ENCODE measurements at regions not wholly inside any gene's neighbourhood (a gene's known extent, or its start where the extent isn't known, plus 50 kb on each side); places are given as distances from the start of the nearest gene placed in this dataset.

DNA sequence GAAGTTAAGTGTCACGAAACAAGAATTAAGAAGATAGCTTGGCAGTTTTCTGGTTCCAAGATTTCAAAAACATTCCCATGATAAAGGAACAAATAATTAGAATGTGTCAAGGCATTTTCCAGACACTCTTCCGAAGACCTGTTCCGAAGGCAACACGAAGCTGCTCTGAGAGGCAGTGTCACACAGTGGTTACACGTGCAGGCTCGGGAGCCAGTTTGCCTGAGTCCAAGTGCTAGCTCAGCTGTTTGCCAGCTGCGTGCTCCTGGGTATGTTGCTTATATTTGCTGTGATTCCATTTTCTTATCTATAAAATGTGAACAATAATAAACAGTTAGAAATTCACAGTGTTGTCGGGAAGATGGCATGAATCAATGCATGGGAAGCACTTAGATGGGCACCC, 217.9 kb upstream of the GRIP1 start:
- no peak overlapping the region for H3K23ac ChIP-seq (ENCODE audit: insufficient read length, low read depth, low read length)
- H3K56ac ChIP-seq (ENCODE audit: insufficient read length, low read depth, low read length), result no peak overlapping the region
- H3K9ac ChIP-seq (ENCODE audit: extremely low read depth, insufficient read length, low read length), result no peak overlapping the region
- peaks cover 4% of the 10 kb centered on the region; the same call in 1 of the 2 replicates for H3K4me1 ChIP-seq (ENCODE audit: insufficient read depth, low read length)
- no peak overlapping the region for H2BK20ac ChIP-seq (ENCODE audit: low read depth, low read length, poor library complexity, severe bottlenecking)
- TF ChIP-seq, protein P1, sequence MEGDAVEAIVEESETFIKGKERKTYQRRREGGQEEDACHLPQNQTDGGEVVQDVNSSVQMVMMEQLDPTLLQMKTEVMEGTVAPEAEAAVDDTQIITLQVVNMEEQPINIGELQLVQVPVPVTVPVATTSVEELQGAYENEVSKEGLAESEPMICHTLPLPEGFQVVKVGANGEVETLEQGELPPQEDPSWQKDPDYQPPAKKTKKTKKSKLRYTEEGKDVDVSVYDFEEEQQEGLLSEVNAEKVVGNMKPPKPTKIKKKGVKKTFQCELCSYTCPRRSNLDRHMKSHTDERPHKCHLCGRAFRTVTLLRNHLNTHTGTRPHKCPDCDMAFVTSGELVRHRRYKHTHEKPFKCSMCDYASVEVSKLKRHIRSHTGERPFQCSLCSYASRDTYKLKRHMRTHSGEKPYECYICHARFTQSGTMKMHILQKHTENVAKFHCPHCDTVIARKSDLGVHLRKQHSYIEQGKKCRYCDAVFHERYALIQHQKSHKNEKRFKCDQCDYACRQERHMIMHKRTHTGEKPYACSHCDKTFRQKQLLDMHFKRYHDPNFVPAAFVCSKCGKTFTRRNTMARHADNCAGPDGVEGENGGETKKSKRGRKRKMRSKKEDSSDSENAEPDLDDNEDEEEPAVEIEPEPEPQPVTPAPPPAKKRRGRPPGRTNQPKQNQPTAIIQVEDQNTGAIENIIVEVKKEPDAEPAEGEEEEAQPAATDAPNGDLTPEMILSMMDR (conservative IDR thresholded peaks at IDR 0.05), result no peak
- no peak overlapping the region for H3K14ac ChIP-seq (ENCODE audit: insufficient read depth, low read length)
- H2BK12ac ChIP-seq (ENCODE audit: insufficient read length, low read depth, low read length), result no peak overlapping the region
- H3K4ac ChIP-seq (ENCODE audit: low read depth, low read length), result no peak overlapping the region
- H2BK5ac ChIP-seq (ENCODE audit: insufficient read length, low read length), result no peak overlapping the region
- H3K4me3 Mint-ChIP-seq, result no peak overlapping the region
- no peak overlapping the region for H2AFZ ChIP-seq (ENCODE audit: low read length)
- H4K5ac ChIP-seq (ENCODE audit: insufficient read length, low read depth, low read length), result no peak overlapping the region
- H2BK120ac ChIP-seq (ENCODE audit: low read depth, low read length, poor library complexity, severe bottlenecking), result no peak overlapping the region
- H2BK15ac ChIP-seq (ENCODE audit: low read depth, low read length), result no peak overlapping the region
- no CpG with 5 or more reads among the region's 8 CpGs for WGBS (ENCODE audit: extremely low coverage, insufficient read length, low lambda C conversion rate)
- H3K27ac Mint-ChIP-seq, result no peak overlapping the region
- H4K20me1 ChIP-seq (ENCODE audit: control insufficient read depth, insufficient read depth, insufficient read length), result peaks cover 3% of the 10 kb centered on the region
- H3K27me3 Mint-ChIP-seq (ENCODE audit: low read depth), result no peaks in the 10 kb centered on the region
- H3K79me2 ChIP-seq (ENCODE audit: insufficient read depth, low read length), result no peaks in the 10 kb centered on the region
- no peak for DNase-seq
- H2AK5ac ChIP-seq (ENCODE audit: insufficient read length, low read length), result no peak overlapping the region
- H3K9me3 ChIP-seq (ENCODE audit: control insufficient read depth, low read depth, low read length), result no peaks in the 10 kb centered on the region
- H4K91ac ChIP-seq (ENCODE audit: insufficient read length, low read depth, low read length), result no peak overlapping the region
- no peak overlapping the region for H3K18ac ChIP-seq (ENCODE audit: insufficient read length, low read depth, low read length)
- H3K9me3 Mint-ChIP-seq, result no peaks in the 10 kb centered on the region
- H3T11ph ChIP-seq (ENCODE audit: low read length), result no peak overlapping the region
- peaks cover 14 to 20% of the 10 kb centered on the region in 2 experiments for H3K4me1 Mint-ChIP-seq
- H3K79me1 ChIP-seq (ENCODE audit: insufficient read depth, low read depth, low read length, poor library complexity, severe bottlenecking), result no peaks in the 10 kb centered on the region
- no peak overlapping the region for H3K4me2 ChIP-seq (ENCODE audit: insufficient read depth, insufficient read length, low read length)
- no peaks in the 10 kb centered on the region for H3K23me2 ChIP-seq (ENCODE audit: insufficient read length, low read depth, low read length, poor library complexity, severe bottlenecking)
- no peaks in the 10 kb centered on the region for H3K27me3 ChIP-seq (ENCODE audit: insufficient read depth, low read length)
- no peak overlapping the region for H3K27ac ChIP-seq (ENCODE audit: insufficient read length, low read depth, low read length)
- no peak overlapping the region for H4K8ac ChIP-seq (replicated peaks; ENCODE audit: insufficient read length, low read depth, low read length)
- no peaks in the 10 kb centered on the region for H3K36me3 Mint-ChIP-seq (ENCODE audit: insufficient read depth in 1 of 3, low read depth in 3 of 3)
